ENCODE measurements at regions not wholly inside any gene's neighbourhood (a gene's known extent, or its start where the extent isn't known, plus 50 kb on each side); places are given as distances from the start of the nearest gene placed in this dataset.
"Not testable (repeated sequence)": the region's sequence is repeated elsewhere in the genome, so short reads cannot be mapped to it uniquely, and the experiment has no call there.

DNA sequence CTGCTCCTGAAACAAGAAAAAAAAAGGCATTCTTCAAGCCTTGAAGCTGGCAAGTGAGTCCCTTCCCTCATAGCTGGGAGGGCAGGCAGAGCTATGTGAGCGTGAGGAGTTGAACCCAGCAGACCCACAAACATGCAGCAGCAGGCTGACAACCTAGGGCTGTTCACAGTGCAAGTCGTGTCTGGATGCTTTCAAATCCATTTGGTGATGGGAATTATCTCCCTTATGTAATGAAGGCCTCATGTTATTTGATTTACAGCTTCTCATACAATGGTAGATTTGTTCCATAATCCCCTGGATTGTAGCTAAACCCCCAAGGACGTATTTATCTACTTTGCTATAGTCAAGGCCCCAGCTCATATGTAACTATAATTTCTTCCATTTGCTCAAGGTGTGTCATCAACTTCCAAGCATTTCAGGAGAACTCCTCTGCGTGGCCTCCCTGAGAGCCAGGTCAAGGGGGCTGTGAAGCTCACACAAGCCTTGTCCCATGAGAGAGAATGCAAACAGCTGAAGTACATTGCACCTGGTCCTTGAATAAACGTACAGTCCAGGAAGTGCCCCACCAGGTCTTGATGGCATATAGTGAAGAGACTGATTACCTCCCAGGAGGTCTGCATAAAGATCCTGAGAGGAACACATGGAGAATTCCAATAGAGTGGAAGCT, 124.8 kb upstream of the SLC1A3 start:
- DNase-seq (ENCODE audit: low read depth) = no peak

DNA sequence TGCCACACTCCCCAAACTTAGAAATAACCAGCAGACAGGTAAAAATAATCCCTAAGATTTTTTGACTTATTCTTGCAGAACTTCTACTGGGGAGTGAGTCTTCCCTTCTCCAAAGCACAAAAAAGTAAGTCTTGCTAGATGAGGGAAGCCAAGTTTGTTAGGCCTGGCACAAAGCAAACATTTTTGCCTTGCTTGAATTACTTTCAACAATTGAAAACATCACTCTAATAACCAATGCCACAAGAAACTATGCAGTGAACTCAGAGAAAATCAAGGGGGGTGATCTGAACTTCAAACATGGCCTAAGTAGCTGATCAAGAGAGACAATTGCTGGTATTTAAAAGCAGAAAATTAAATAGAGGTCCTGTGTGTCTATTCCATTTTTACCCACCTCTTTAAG, 123.6 kb upstream of the SLC1A3 start:
- no peak for DNase-seq (ENCODE audit: low read depth)

DNA sequence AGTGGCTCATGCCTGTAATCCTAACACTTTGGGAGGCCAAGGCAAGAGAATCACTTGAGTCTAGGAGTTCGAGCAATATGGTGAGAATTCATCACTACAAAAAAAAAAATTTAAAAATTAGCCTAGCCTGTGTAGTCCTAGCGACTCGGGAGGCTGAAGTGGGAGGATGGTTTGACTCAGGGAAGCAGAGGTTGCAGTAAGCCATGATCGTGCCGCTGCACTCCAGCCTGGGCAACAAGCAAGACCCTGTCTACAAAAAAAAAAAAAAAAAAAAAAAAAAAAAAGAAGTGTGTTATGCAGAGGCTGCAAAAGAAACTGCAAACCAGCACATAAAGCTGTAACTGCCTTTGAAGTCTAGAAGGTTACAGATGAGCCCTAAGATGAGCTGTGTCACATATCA, 116.9 kb upstream of the SLC1A3 start:
- no peak for DNase-seq (ENCODE audit: low read depth)

DNA sequence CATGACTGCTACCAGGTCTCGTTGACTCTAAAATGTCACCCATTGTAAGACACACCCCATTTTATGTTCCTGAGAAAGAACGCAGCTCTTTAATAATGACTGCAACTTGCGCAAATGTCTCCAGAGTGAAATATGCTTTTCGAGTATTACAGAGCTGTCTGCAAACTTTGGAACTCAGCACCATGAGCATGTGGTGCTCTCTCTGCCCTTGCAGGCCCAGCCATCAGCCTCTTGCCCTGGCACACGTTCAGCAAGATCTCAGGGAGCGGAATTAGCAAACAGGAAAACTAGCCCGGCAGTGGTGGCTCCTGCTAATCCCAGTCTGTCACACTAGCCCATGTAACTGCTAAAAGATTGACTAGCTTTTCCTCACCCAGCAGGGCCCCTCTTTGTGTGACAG, 114.5 kb upstream of the SLC1A3 start:
- no peak for DNase-seq (ENCODE audit: low read depth)

DNA sequence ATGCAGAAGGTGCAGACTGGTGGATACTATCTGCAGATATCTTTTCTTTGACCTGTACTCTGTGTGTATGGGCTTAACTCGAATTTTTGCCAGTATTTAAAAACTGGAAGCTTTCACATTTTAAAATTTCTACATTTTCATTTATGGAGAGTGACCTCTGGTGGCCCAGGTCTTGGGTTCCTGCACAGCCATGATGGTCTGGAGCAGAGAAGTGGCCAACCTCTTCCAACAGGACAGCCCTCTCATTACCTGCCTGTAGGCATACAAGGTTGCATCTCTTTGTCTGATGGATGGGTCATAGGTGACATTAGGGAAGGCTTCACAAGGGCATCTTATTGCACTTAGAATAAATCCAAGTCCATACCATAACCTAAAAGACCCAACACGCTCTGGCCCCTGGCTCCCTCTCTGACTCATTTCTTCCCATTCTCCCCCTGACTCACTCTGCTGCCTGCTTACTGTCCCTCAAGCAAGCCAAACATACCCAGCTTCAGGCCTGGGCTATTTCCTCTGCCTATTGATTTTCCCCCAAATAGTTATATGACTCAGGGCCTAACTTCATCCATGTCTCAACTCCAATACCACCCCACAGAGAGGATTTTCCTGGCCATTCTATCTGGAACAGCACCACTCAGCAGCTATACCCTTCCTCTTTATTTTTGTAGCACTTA, 113.3 kb upstream of the SLC1A3 start:
- DNase-seq (ENCODE audit: low read depth) = no peak

DNA sequence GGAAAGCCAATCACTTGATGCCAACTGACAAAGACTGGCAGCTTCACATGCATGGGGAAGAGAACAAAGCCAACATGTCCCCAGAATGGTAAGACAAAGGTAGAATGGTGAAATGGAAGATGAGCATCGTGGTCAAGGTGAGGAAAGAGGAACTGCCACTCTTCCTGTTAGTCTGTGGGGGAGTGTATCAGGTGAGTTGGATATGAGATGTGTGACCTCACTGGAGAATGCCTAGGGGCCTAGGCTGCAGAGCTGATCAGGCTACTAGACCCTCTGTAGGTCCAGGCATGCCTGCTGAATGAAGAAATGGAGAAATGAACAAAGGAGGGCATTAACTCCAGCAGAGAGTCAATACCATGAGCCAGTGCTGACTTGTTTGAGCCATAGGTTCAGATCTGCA, 112.4 kb upstream of the SLC1A3 start:
- DNase-seq (ENCODE audit: low read depth) = no peak

DNA sequence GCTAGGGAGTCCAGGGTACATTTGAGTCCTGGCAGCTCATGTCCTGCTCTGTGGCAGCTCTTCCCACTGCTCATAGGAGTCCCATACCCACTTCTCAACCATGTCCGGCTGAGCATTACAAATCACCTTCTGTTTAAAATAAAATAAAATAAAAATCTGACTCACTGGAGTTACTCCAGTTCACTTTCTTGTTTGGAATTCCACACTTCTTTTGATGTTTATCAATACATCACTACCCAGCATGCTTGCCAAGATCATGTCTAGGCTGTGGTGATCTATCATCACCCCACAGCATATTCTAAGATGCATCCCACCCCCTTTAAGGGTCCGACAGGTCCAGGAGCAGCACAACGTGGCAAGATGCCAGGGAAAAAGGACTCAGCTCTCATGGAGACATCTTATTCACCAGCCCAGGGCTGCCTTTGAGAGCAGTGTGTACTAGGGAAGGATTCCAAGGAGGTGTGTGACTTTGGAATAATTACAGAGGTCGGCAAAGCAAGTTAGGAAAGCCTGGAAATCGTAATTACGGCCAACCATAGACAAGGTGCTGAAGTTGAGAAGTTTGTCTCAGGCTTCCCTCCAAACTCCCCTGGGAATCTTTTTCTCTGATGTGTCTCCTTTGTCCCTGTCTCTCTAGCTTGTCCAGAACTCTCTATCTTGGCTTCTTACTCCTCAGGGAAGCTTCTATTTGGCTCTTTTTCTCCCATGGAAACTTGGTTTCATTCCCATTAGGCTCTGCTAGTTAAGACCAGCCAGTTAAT, 111.4 kb upstream of the SLC1A3 start:
- no peak for DNase-seq (ENCODE audit: low read depth)

DNA sequence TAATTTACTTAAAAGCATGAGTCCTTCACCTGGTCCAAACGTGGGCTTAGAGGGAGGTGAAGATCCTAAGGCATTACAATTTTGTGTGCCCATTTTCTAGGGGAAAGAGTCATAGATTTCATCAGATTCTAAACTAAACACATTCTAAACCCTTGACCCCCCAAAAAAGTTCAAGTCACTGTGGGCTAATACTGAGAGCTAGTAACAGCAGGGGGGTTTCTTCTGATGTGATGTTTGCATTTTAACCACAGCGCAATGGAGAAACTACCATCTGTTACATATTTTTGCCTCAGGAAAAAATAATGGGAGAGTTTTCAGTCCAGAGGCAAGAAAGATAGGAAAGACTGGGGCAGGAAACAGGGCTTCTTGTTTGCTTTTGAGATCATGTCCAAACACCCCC, 110.8 kb upstream of the SLC1A3 start:
- no peak for DNase-seq (ENCODE audit: low read depth)

DNA sequence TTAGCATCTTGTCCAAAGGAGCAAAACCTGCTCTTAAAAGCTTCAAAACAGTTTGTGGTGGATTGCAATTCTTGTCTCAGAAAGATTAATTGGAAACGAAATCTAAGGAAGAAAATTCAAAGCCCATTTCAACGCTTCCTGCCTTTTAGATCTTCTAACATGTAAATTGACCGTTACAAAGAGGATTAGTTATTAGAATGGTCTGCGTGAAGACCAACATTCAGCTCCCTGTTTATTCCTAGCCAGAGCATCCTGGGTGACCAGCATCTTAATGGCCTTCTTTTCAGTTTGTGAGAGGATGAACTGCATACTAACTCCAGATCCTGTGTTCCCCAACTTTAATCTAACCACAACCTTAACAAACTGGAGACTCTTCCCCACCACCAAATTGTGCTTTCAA, 109.9 kb upstream of the SLC1A3 start:
- no peak for DNase-seq (ENCODE audit: low read depth)

DNA sequence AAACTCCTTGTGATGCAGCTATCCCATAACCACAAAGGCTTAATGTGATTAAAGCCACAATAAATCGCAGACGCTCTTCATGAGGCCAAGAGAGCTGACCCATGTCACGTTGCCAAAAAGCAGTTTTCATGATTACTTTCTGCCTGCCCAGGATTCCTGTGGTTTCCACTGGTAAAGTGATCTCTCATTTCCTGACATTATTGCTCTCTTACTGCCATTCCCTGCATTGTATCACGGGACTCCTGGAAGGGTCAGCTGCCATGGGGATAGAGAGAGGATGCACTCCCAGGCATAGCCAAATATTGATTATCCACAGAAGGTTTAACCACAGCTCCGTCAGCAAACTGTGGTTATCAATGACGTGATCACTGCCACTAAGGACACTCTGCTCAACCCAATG, 103.8 kb upstream of the SLC1A3 start:
- DNase-seq (ENCODE audit: low read depth) = no peak

DNA sequence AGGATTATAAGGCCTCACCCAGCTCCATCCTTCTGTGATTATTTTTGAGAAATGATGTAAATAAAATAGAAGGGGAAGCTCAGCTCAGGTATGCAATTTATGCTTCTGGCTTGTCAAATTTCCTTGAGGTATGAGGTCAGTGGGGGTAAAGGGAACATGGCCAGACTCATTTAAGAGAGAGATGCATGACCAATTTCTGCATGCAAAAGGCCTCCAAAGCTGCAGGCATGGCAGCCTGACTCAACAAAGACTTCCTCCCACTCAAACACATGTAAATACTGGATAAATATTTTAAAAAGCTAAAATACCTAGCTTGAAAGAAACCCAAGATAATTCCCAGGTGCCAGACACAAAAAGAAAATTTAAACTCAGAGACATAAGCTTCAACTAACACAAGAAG, 101.4 kb upstream of the SLC1A3 start:
- DNase-seq (ENCODE audit: low read depth) = no peak

DNA sequence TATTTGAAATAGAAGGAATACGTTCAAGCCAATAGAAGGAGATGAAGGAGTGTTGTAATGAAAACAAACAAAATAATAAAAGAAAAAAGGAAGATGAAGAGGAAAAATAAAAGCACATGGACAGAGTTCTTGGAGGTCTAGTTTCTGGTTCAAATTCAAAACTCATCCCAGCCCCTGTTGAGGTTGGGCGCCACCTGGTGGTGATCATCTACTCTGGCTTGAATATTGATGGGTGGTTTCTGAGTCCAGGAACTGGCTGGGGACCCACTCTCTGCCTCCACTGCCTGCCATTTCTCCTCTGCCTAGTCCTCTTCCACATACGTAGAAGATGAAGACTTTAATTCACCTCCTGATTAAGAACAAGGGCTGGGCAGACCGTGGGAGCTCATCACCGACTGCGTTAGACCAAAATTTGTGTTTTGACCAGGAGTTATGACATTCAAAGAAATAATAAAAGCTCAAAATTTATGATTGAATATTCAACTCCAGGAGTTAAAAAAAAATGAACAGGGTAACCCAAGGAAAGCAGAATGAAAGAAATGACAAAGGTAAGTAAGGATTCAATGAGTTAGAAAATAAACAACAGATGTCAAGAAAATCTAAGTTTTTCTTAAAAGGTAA, 99.0 kb upstream of the SLC1A3 start:
- peak; percentile 11 for DNase-seq (ENCODE audit: low read depth)

DNA sequence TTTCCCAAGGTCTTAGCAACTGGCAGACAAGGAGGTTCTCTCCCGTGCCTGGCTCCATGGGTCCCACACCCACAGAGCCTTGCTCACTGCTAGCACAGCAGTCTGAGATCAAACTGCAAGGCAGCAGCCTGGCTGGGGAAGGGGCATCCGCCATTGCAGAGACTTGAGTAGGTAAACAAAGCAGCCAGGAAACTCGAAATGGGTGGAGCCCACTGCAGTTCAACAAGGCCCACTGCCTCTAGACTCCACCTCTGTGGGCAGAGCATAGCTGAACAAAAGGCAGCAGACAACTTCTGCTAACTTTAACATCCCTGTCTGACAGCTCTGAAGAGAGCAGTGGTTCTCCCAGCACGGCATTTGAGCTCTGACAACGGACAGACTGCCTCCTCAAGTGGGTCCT, 98.1 kb upstream of the SLC1A3 start:
- DNase-seq (ENCODE audit: low read depth) = not testable (repeated sequence)

DNA sequence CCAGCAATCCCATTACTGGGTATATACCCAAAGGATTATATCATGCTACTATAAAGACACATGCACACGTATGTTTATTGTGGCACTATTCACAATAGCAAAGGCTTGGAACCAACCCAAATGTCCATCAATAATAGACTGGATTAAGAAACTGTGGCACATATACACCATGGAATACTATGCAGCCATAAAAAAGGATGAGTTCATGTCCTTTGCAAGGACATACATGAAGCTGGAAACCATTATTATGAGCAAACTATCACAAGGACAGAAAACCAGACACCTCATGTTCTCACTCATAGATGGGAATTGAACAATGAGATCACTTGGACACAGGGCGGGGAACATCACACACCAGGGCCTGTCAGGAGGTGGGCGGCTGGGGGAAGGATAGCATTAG, 92.8 kb upstream of the SLC1A3 start:
- DNase-seq (ENCODE audit: low read depth) = not testable (repeated sequence)

DNA sequence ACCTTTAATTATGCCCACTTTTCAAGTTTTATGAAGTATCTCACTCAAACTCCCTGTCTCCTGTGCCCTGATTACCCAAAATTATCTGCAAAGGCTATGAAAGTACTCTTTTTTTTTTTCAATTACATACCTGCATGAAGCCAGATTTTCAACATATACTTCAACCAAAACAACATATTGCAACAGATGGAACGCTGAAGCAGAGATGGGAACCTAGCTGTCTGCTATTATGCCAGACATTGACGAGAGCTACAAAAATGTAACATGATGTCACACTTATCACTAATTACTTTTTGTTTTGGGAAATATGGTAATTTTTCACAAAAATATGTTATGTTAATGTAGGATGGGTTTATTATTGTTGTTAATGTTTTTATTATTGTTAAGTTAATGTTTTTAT, 86.5 kb upstream of the SLC1A3 start:
- no peak for DNase-seq (ENCODE audit: low read depth)

DNA sequence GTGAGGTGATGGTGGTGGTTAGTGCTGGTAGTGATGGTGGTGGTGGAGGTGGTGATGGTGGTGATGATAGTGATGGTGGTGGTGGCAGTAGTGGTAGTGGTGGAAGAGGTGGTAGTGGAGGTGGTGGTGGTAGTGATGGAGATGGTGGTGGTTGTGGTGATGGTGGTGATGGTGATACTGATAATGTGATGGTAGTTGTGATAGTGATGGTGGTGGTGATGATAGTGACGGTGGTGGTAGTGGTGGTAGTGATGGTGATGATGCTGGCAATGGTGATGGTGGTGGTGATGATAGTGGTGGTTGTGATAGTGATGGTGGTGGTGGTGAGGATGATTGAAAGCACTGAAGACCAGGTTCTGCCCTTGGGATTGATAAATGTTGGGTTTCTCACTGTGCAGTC, 85.2 kb upstream of the SLC1A3 start:
- no peak for DNase-seq (ENCODE audit: low read depth)

DNA sequence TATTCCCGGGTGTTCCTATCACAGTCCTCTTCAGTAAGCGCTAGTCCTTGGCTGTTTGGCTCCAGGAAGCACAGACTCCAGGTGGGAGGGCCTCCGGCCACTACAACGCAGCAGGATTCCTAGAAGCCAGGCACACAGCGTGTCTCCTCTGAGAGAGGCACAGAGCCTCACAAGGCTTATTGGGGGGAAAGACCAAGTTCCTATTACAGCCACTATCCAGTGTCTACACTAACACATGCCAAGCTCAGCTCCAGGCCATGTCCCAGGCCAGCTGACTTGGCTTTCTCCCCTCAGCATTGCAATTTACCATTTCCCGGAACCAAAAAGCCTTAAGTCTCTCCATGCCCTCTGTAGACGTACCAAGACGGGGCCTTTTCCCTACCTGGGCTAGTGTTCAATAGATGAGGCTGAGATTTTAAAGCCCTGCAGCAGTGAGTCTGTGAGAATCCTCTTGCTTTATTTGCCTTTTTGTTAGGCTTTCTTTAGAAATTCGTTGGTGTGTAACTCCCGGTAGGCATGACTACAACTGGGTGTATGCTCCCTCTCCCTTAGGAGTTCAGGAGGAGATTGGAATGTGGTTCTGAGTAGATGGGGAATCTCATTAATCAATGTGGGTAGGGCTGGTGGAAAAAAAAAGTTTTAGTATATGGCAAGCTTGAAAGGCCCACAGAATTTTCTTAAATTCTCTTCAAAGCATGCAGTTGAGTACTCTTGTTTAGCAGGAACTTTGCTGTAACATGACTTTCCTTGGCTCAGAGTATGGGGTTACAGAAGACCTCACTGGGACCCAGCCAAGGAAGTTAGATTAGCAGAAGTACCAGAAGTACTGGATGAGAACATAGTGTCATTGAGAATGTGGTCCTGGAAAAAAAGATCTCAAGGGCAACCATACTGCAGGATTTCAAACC, 84.3 kb upstream of the SLC1A3 start:
- no peak for DNase-seq (ENCODE audit: low read depth)

DNA sequence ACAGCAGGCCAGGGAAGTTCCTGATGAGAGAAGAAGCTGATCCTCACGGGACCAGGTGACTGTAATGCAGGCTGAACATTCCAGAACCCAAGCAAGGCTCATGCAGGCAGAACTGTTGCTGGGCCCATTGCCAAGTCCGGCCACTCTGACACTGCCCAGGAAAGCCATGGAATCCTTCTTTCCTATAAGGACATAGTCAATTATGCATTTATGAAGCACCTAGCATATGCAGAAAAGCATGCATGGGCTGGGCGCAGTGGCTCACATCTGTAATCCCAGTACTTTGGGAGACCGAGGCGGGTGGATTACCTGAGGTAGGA, 83.7 kb upstream of the SLC1A3 start:
- no peak for DNase-seq (ENCODE audit: low read depth)

DNA sequence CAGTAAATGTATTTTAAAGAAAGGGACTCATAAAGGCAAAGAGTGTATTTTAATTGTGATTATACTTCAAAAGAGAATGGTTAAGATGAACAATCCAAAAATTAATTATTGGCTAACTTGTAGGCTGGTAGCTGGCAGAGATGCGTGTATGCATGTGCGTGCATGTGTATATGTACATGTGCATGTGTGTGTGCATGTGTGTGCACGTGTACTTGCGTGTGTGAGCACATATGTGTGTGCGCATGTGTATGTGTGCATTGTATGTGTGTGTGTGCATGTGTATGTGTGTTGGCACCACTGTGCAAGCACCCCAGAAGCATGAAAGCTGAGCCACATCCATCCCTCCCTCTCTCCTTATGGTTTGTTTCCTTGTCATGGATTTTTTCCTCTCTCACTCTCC, 83.0 kb upstream of the SLC1A3 start:
- DNase-seq (ENCODE audit: low read depth) = no peak

DNA sequence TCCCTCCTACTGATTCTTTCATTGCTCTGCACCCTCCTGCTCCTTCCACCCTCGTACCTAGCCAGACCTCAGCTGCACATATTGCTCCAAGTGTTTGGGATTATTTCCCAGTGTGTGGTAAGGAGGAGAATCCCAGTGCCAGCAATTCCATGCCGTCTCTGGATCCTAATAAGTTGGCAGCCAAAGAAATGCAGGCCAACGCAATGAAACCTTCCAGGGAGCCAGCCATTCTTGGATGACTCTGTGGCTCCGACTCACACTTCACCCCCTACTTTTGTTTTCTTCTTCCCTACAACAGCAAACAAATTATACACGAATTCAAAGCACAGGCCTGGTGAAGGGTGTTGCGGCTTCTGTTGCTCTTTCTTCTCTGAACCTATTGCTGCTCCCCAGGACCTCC, 82.5 kb upstream of the SLC1A3 start:
- no peak for DNase-seq (ENCODE audit: low read depth)

DNA sequence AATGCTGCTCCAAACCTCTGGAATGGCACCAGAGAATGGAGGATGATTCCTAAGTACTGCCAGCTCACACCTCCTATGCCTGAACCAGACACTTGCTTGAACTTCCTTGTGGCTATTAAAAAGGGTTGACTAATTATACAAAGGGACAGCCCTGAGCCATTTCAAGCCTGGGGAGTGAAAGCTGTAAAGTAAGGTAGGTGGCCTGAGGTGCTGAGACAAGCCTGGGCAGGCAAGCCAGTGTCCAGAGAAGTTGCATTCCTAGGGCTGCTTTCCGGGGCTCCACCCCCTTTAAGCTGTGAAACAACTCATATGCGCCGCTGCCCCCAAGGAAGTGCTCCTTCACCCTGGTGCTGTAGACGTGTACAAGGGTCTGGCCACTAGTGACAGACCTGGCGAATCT, 79.9 kb upstream of the SLC1A3 start:
- no peak for DNase-seq (ENCODE audit: low read depth)

DNA sequence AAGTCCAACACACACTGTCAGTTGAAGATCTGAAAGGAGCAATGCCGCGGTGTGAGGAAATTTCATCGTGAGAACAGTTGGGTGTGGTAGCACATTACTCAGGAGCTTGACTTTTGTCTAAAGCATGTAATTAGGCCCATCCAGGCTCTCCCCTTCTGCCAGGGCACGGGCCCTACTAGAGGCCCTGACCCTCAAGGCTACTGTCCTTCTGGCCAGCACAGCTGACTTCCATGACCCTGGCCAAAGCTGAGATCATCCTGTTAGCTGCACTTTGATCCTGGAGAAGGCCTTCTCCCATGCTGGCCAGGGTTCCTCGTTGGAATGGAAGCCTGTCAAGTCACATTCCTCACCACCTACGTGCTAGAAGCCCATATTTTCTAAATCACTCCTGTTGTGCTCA, 77.8 kb upstream of the SLC1A3 start:
- no peak for DNase-seq (ENCODE audit: low read depth)

Data from CMK (cell line).